D721Med (cell line): ENCODE measurements at regions not wholly inside any gene's neighbourhood (a gene's known extent, or its start where the extent isn't known, plus 50 kb on each side); places are given as distances from the start of the nearest gene placed in this dataset.

Source experiments
- DNase-seq: peaks from one replicate; pipeline ENCODE4 v3.0.0; 2011; ENCODE audit warnings: low spot score; ENCODE audit not compliant: insufficient read length
- FAIRE-seq: peaks from 2 replicates; lab custom pipeline; 2011; peaks lifted over from hg19 to GRCh38; lab: Jason Lieb, UNC
- TF ChIP-seq, protein P1 (sequence below): IDR thresholded peaks from 2 replicates; pipeline ENCODE4 v1.5.1; 2012; ENCODE audit warnings: mild to moderate bottlenecking, control low read depth; ENCODE audit not compliant: insufficient read depth; ENCODE audit errors: missing control alignments

DNA sequence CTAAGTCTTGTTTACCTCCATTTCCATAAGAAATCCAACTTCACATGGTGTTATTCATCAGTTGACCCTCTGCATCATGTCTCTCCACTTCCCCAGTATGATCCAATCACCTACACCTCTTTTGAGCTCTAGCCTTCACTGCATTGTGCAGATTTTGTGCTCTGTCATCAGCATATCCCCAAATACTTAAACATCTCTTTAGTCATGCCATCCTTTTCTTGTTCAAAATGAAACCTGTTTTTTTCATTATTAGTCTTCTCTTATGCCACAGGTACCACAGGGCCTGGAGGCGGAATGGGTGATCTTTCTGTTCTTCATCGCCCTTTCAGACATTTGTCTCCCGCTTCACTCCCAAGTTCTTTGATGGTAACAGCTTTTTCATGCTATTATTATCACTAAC, 382.7 kb upstream of the GALNTL6 start:
- FAIRE-seq (no peak), DNase-seq (no peak)
- TF ChIP-seq, protein P1, sequence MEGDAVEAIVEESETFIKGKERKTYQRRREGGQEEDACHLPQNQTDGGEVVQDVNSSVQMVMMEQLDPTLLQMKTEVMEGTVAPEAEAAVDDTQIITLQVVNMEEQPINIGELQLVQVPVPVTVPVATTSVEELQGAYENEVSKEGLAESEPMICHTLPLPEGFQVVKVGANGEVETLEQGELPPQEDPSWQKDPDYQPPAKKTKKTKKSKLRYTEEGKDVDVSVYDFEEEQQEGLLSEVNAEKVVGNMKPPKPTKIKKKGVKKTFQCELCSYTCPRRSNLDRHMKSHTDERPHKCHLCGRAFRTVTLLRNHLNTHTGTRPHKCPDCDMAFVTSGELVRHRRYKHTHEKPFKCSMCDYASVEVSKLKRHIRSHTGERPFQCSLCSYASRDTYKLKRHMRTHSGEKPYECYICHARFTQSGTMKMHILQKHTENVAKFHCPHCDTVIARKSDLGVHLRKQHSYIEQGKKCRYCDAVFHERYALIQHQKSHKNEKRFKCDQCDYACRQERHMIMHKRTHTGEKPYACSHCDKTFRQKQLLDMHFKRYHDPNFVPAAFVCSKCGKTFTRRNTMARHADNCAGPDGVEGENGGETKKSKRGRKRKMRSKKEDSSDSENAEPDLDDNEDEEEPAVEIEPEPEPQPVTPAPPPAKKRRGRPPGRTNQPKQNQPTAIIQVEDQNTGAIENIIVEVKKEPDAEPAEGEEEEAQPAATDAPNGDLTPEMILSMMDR = no peak

DNA sequence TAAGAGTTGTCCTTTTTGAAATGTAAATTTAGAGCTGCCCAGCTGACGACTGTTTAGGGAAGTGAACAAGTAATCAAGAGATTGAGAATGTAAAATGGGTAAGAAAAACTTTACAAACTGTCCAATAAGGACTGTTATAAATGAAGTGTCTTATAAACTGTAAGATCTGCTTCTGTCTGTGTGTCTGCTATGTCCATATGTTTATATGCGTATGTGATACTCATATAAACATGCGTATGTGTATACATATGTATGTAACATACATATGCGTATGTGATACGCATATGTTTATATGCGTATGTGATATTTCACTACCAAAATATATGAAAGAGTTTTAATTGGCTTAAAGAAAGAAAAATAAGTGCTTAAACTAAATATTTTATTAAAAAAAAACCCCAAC, 416.0 kb upstream of the GALNTL6 start:
- FAIRE-seq (no peak), DNase-seq (no peak)
- TF ChIP-seq, protein P1 = no peak

DNA sequence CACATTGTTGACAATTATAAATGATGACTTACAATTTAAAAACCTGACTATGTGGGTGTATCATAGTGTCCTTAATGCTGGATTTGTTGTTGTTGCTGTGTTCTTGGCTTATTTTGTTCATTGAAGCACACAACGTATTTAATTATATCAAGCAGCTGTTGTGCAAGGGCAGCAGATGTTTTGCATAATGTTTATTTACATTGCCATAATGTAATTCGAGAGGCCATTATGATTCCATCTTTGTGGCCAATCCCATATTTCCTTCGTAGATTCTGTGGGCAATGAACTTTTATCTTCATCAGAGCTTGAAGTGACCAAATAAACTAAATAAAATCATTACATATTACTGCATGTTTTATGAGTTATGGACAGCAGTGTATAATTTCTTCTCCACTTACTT, 422.6 kb upstream of the GALNTL6 start:
- FAIRE-seq = peak; percentile 72
- DNase-seq = no peak
- TF ChIP-seq, protein P1 = no peak

DNA sequence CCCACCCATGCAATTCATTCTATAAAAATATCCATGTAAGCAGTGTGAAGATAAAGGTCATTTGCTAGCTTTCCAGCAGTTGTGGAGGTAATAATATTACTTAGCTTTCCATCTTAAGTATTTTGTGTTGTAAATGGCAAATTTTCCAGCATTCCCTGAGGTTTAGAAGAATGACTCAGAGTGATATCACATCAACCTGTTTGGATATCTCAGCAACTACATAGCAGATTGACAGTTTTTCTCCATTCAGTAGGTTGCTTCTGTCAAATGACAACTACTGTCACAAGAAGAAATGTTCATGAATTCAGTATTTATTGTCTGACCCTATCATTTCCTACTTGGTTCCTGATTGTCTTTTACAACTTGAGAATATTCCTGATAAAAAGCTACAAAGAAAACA, 434.9 kb upstream of the GALNTL6 start:
- no peak for DNase-seq
- FAIRE-seq = peak; percentile 35
- TF ChIP-seq, protein P1 = no peak

DNA sequence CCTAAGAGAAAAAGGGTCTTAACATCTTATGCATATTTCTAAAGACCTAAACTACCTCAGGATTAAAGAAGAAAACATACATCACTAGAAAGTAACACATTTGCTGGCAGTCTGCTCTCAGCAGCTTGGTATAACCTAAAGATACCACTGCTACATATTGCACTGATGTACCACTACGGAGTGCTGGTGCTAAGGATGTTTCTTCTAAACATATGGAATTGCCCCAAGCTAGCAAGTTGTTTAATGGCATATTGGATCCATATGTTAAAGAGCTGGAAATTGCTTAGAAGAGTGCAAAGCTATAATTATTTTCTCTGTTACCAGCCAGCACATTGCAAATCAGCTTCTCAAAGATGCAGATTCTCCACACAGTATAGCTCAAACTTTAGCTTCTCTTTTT, 436.5 kb upstream of the GALNTL6 start:
- no peak for DNase-seq
- no peak for FAIRE-seq
- TF ChIP-seq, protein P1 = no peak

DNA sequence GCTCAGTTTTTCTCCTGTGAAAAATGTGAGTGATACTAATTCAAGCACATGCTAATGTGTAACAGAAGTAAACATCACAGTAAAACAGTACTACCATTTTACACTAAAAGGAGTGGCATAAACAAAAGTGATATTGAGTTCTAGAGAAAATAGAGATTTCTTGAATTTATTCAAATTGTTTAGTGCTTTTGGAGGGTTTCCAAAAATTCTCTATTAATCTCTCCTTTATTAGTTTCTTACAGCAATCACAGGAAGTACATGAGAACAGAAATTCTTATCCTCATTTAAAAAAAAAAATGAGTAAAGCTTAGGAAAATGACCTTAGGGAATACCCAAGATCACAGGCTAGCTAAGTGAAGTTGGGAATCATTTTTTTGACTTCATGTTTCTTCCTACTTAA, 459.7 kb upstream of the GALNTL6 start:
- FAIRE-seq (no peak), DNase-seq (no peak)
- TF ChIP-seq, protein P1 = no peak

DNA sequence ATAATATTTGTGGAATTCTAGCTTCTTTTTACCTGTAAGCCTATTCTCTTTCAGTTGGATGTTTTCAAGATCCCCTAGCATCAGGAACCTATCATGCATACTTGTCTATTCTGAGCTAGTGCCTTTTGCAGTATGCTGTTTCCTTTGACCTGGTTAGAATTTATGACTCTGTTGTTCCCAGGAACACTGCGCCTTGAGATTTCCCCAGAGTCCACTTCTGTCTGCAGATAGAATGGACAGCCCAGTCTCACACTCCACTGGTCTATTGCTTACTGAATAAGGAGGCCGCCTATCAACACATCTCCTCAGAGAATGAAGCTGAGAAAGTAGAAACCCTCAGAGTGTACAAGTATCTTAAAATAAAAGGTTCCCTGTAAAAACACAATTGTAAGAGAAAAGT, 465.1 kb upstream of the GALNTL6 start:
- FAIRE-seq (no peak), DNase-seq (no peak)
- TF ChIP-seq, protein P1 = no peak
